DMS114 treated with DMSO at 0.1 percent for 48 hours (cell line): ENCODE measurements at regions not wholly inside any gene's neighbourhood (a gene's known extent, or its start where the extent isn't known, plus 50 kb on each side); places are given as distances from the start of the nearest gene placed in this dataset.
"Not testable (repeated sequence)": the region's sequence is repeated elsewhere in the genome, so short reads cannot be mapped to it uniquely, and the experiment has no call there.

ENCODE experiments used
- DNase-seq: peaks from one replicate; lab custom pipeline; 2025; ENCODE audit not compliant: unreplicated experiment; lab: John Stamatoyannopoulos, UW

GRCh38 chr13:73815796-73816195 is 318.4 kb downstream of the KLF12 start:
- DNase-seq, result no peak

- DNase-seq, result no peak
Measured at GRCh38 chr13:73810647-73811046, 323.6 kb downstream of the KLF12 start.

GRCh38 chr13:73809561-73809960 is 324.6 kb downstream of the KLF12 start:
- DNase-seq, result no peak

GRCh38 chr13:73808318-73808717 is 325.9 kb downstream of the KLF12 start:
- DNase-seq, result no peak

GRCh38 chr13:73805326-73805958 is 328.8 kb downstream of the KLF12 start:
- DNase-seq, result not testable (repeated sequence)

- no peak for DNase-seq
Measured at GRCh38 chr13:73803997-73804396, 330.2 kb downstream of the KLF12 start.

- DNase-seq, result no peak
Measured at GRCh38 chr13:73800011-73800410, 334.2 kb downstream of the KLF12 start.

GRCh38 chr13:73794755-73795154 is 339.4 kb downstream of the KLF12 start:
- no peak for DNase-seq

- no peak for DNase-seq
Measured at GRCh38 chr13:73793361-73793760, 340.8 kb downstream of the KLF12 start.

GRCh38 chr13:73792796-73793195 is 341.4 kb downstream of the KLF12 start:
- DNase-seq, result no peak

- DNase-seq, result no peak
Measured at GRCh38 chr13:73782450-73783449, 351.5 kb downstream of the KLF12 start.

- DNase-seq, result no peak
Measured at GRCh38 chr13:73781384-73781783, 352.8 kb downstream of the KLF12 start.

GRCh38 chr13:73779881-73780280 is 354.3 kb downstream of the KLF12 start:
- no peak for DNase-seq

GRCh38 chr13:73778242-73778864 is 355.9 kb downstream of the KLF12 start:
- no peak for DNase-seq

GRCh38 chr13:73777134-73777533 is 357.1 kb downstream of the KLF12 start:
- no peak for DNase-seq

GRCh38 chr13:73776151-73776785 is 357.9 kb downstream of the KLF12 start:
- no peak for DNase-seq

- DNase-seq, result no peak
Measured at GRCh38 chr13:73773168-73773549, 361.0 kb downstream of the KLF12 start.

GRCh38 chr13:73772449-73773167 is 361.6 kb downstream of the KLF12 start:
- DNase-seq, result no peak

- DNase-seq, result no peak
Measured at GRCh38 chr13:73767747-73768315, 366.4 kb downstream of the KLF12 start.

GRCh38 chr13:73767191-73767741 is 366.9 kb downstream of the KLF12 start:
- DNase-seq, result no peak
